Mesendoderm (in vitro differentiated cells): ENCODE measurements at regions not wholly inside any gene's neighbourhood (a gene's known extent, or its start where the extent isn't known, plus 50 kb on each side); places are given as distances from the start of the nearest gene placed in this dataset.
A peak's percentile ranks its signal among the peaks of the same experiment; 100 is the strongest.
"Not testable (repeated sequence)": the region's sequence is repeated elsewhere in the genome, so short reads cannot be mapped to it uniquely, and the experiment has no call there.

ENCODE experiments used
- DNase-seq: peaks from one replicate; pipeline ENCODE4 v3.0.0; 2013
- H2AK5ac ChIP-seq: 2 replicates; pipeline ENCODE4 v1.6.1; 2013; ENCODE audit warnings: low read length, inconsistent platforms
- H2BK120ac ChIP-seq: 2 replicates; pipeline ENCODE4 v1.6.1; 2013; ENCODE audit warnings: low read depth, mild to moderate bottlenecking, low read length, moderate library complexity, mixed read lengths
- H2BK15ac ChIP-seq: replicated peaks from 2 replicates; pipeline ENCODE4 v1.6.1; 2013; ENCODE audit warnings: low read depth, mild to moderate bottlenecking, moderate library complexity
- H2BK5ac ChIP-seq: 2 replicates; pipeline ENCODE4 v1.6.1; 2013; ENCODE audit warnings: low read length, inconsistent platforms
- H3K18ac ChIP-seq: 2 replicates; pipeline ENCODE4 v1.6.1; 2013; ENCODE audit warnings: mild to moderate bottlenecking, low read length, mixed read lengths
- H3K23ac ChIP-seq: one replicate; pipeline ENCODE4 v1.6.1; 2013; ENCODE audit warnings: low read length
- H3K27ac ChIP-seq: 2 replicates; pipeline ENCODE4 v1.5.1; 2013; ENCODE audit warnings: low read depth, mild to moderate bottlenecking, inconsistent platforms, low read length, moderate library complexity
- H3K27me3 ChIP-seq: 2 replicates; pipeline ENCODE4 v1.6.1; 2013; ENCODE audit warnings: low read length, control low read depth, mild to moderate bottlenecking, inconsistent platforms; ENCODE audit not compliant: insufficient read depth, poor library complexity
- H3K36me3 ChIP-seq: 2 replicates; pipeline ENCODE4 v1.6.1; 2013; ENCODE audit warnings: low read length, inconsistent platforms; ENCODE audit not compliant: control insufficient read depth, insufficient read depth
- H3K4ac ChIP-seq: one replicate; pipeline ENCODE4 v1.6.1; 2013; ENCODE audit warnings: low read depth, mild to moderate bottlenecking, low read length, moderate library complexity
- H3K4me1 ChIP-seq: 2 replicates; pipeline ENCODE4 v1.6.1; 2013; ENCODE audit warnings: low read depth, low read length, inconsistent platforms; ENCODE audit not compliant: control insufficient read depth
- H3K4me2 ChIP-seq: 2 replicates; pipeline ENCODE4 v1.6.1; 2013; ENCODE audit warnings: low read length
- H3K4me3 ChIP-seq: 2 replicates; pipeline ENCODE4 v1.5.1; 2013; ENCODE audit warnings: mild to moderate bottlenecking, low read length
- H3K56ac ChIP-seq: one replicate; pipeline ENCODE4 v1.6.1; 2013; ENCODE audit warnings: low read length
- H3K79me1 ChIP-seq: 2 replicates; pipeline ENCODE4 v1.6.1; 2013; ENCODE audit warnings: low read length, inconsistent platforms
- H3K79me2 ChIP-seq: 2 replicates; pipeline ENCODE4 v1.6.1; 2013; ENCODE audit warnings: mild to moderate bottlenecking, low read length; ENCODE audit not compliant: control insufficient read depth, insufficient read depth
- H3K9ac ChIP-seq: 2 replicates; pipeline ENCODE4 v1.6.1; 2013; ENCODE audit warnings: low read length, inconsistent platforms
- H4K5ac ChIP-seq: one replicate; pipeline ENCODE4 v1.6.1; 2013; ENCODE audit warnings: low read length
- H4K8ac ChIP-seq: one replicate; pipeline ENCODE4 v1.6.1; 2013; ENCODE audit warnings: low read depth, mild to moderate bottlenecking, control low read depth, low read length, moderate library complexity
- WGBS: extraction: QIAGEN DNeasy Blood & Tissue Kit; methylation state at CpG from one replicate; pipeline ENCODE4 v1.1.7; 2013; ENCODE audit warnings: low lambda C conversion rate, missing lambda C conversion rate; ENCODE audit not compliant: insufficient coverage; ENCODE audit errors: extremely low coverage; 5-methylcytosine and 5-hydroxymethylcytosine counted together

- Histone ChIP-seq H4K8ac (no peak overlapping the region), H3K4me1 (no peaks in the 10 kb centered on the region)
These were observed 224.3 kb upstream of the SOX2 start for GRCh38 chr3:181487236-181487978.

DNA sequence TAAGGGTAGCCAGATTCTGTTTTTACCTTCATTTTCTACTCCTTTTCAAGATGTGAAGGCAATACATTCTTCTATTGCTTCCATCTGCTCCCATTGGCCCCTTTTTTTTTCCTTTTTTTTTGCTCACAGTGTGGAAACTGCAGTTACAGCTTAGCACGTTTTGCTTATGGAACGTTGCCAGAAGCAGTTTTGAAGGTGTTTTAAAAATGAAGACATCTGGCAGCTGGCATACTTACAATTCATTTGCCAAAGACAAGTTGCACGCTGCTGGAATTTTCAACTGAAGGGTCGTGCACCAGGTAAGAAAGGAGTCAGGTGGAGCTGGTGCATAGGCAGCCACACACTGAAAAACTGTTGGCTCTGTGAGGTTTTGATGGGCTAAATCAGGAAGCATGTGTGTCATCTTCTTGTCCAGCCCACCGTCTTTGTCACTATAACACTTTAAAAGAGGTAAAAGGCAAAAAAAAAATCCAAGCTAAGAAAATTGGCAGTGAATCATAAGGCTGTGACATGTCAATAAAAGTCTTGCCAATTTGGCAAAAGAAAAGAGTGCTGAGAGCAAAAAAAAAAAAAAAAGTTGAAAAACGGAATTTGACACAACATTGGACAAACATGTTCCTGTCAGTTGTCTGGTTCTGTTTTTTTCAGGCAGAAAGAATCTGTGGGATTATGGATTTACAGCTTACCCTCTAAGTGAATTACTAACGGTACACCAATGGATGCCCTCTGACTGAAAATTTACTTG lies 225.4 kb upstream of the SOX2 start:
- H4K5ac ChIP-seq = no peak overlapping the region
- no peaks in the 10 kb centered on the region for H3K4me1 ChIP-seq
- H3K4ac ChIP-seq = no peak overlapping the region
- H2BK5ac ChIP-seq = no peak overlapping the region
- H3K18ac ChIP-seq = no peak overlapping the region
- H3K79me2 ChIP-seq = no peaks in the 10 kb centered on the region
- H3K36me3 ChIP-seq = no peaks in the 10 kb centered on the region
- H4K8ac ChIP-seq = peak overlapping the region; percentile 76
- no peak overlapping the region for H3K9ac ChIP-seq
- H2BK15ac ChIP-seq = no peak overlapping the region
- H3K4me3 ChIP-seq = no peak overlapping the region
- no peak overlapping the region for H3K27ac ChIP-seq
- WGBS = no CpG with 5 or more reads among the region's 7 CpGs
- no peak overlapping the region for H2AK5ac ChIP-seq
- no peaks in the 10 kb centered on the region for H3K79me1 ChIP-seq
- no peak overlapping the region for H2BK120ac ChIP-seq
- H3K23ac ChIP-seq = no peak overlapping the region
- H3K4me2 ChIP-seq = no peak overlapping the region
- no peak for DNase-seq
- H3K27me3 ChIP-seq = no peaks in the 10 kb centered on the region
- no peak overlapping the region for H3K56ac ChIP-seq

More at GRCh38 chr3:181487236-181487978, 224.3 kb upstream of the SOX2 start:
- Histone ChIP-seq H2BK5ac (no peak overlapping the region), H3K4me3 (no peak overlapping the region), H2BK120ac (no peak overlapping the region), H3K56ac (no peak overlapping the region), H3K23ac (no peak overlapping the region), H3K79me1 (no peaks in the 10 kb centered on the region), H3K27ac (no peak overlapping the region), H2BK15ac (no peak overlapping the region), H3K36me3 (no peaks in the 10 kb centered on the region), H3K4ac (no peak overlapping the region), H3K27me3 (no peaks in the 10 kb centered on the region), H3K18ac (no peak overlapping the region), H4K5ac (no peak overlapping the region), H2AK5ac (no peak overlapping the region), H3K79me2 (no peaks in the 10 kb centered on the region), H3K4me2 (no peak overlapping the region), H3K9ac (no peak overlapping the region)
- WGBS = no CpG with 5 or more reads among the region's 5 CpGs
- DNase-seq = no peak

- no CpG with 5 or more reads among the region's 1 CpG for WGBS
- no peak for DNase-seq
- no peak overlapping the region for H3K23ac ChIP-seq
- no peak overlapping the region for H3K4me2 ChIP-seq
- no peaks in the 10 kb centered on the region for H3K27me3 ChIP-seq
- H2AK5ac ChIP-seq = no peak overlapping the region
- no peaks in the 10 kb centered on the region for H3K79me2 ChIP-seq
- no peak overlapping the region for H3K9ac ChIP-seq
- H3K4ac ChIP-seq = no peak overlapping the region
- no peak overlapping the region for H4K8ac ChIP-seq
- no peaks in the 10 kb centered on the region for H3K36me3 ChIP-seq
- no peak overlapping the region for H2BK5ac ChIP-seq
- no peak overlapping the region for H3K4me3 ChIP-seq
- no peak overlapping the region for H3K18ac ChIP-seq
- H3K56ac ChIP-seq = no peak overlapping the region
- H2BK15ac ChIP-seq = no peak overlapping the region
- no peak overlapping the region for H2BK120ac ChIP-seq
- H3K27ac ChIP-seq = no peak overlapping the region
- no peak overlapping the region for H4K5ac ChIP-seq
- no peaks in the 10 kb centered on the region for H3K79me1 ChIP-seq
- no peaks in the 10 kb centered on the region for H3K4me1 ChIP-seq
These were observed 227.7 kb upstream of the SOX2 start for GRCh38 chr3:181484026-181484425.

- not testable (repeated sequence) for H3K27ac ChIP-seq, H2BK120ac ChIP-seq, H4K8ac ChIP-seq, H4K5ac ChIP-seq, H3K23ac ChIP-seq, H2BK5ac ChIP-seq, H3K27me3 ChIP-seq, H3K79me1 ChIP-seq, H3K9ac ChIP-seq, H3K4me3 ChIP-seq, DNase-seq, H3K36me3 ChIP-seq, H3K18ac ChIP-seq, H3K4me1 ChIP-seq, H2AK5ac ChIP-seq, H3K56ac ChIP-seq, H3K4me2 ChIP-seq, H3K79me2 ChIP-seq, H2BK15ac ChIP-seq, H3K4ac ChIP-seq
- WGBS = no CpG with 5 or more reads among the region's 1 CpG
These were observed 236.6 kb upstream of the SOX2 start for GRCh38 chr3:181475146-181475545.

GRCh38 chr3:181470349-181470748 lies 241.4 kb upstream of the SOX2 start:
- no peak overlapping the region for H2BK15ac ChIP-seq
- DNase-seq = no peak
- no peak overlapping the region for H3K4me2 ChIP-seq
- no peaks in the 10 kb centered on the region for H3K4me1 ChIP-seq
- no CpG with 5 or more reads among the region's 1 CpG for WGBS
- no peaks in the 10 kb centered on the region for H3K27me3 ChIP-seq
- no peak overlapping the region for H4K5ac ChIP-seq
- no peak overlapping the region for H3K56ac ChIP-seq
- no peak overlapping the region for H3K9ac ChIP-seq
- H3K4ac ChIP-seq = no peak overlapping the region
- no peak overlapping the region for H2AK5ac ChIP-seq
- H3K18ac ChIP-seq = no peak overlapping the region
- H3K4me3 ChIP-seq = no peak overlapping the region
- no peak overlapping the region for H3K23ac ChIP-seq
- no peaks in the 10 kb centered on the region for H3K36me3 ChIP-seq
- H3K79me1 ChIP-seq = no peaks in the 10 kb centered on the region
- H3K27ac ChIP-seq = no peak overlapping the region
- no peaks in the 10 kb centered on the region for H3K79me2 ChIP-seq
- no peak overlapping the region for H2BK5ac ChIP-seq
- H4K8ac ChIP-seq = no peak overlapping the region
- H2BK120ac ChIP-seq = no peak overlapping the region
